Natural killer cell (primary cell): ENCODE measurements at regions not wholly inside any gene's neighbourhood (a gene's known extent, or its start where the extent isn't known, plus 50 kb on each side); places are given as distances from the start of the nearest gene placed in this dataset.

Experiments used
- ATAC-seq, 3 donors: fragments of 150-1000 bp in 2 of 3; fragments of 200-7000 bp in 1 of 3; cut with Tn5 transposase; 1 replicate in 1 of 3; 2 replicates in 2 of 3; pipeline ENCODE4 v1.10.0; 2021; ENCODE audit warnings: mild to moderate bottlenecking in 2 of 3, moderate library complexity in 2 of 3
- DNase-seq, 2 donors: peaks; one replicate each; pipeline versions ENCODE4 v3.0.0 to v3.0.0-alpha.2; 2013 to 2021; ENCODE audit warnings: mixed read lengths in 1 of 2
- H3K27ac ChIP-seq: one replicate; pipeline ENCODE4 v1.5.1; 2013; ENCODE audit warnings: mild to moderate bottlenecking, low read length
- H3K27me3 ChIP-seq: one replicate; pipeline ENCODE4 v1.6.1; 2013; ENCODE audit warnings: low read length; ENCODE audit not compliant: control insufficient read depth, insufficient read depth
- H3K36me3 ChIP-seq: one replicate; pipeline ENCODE4 v1.6.1; 2013; ENCODE audit warnings: low read length; ENCODE audit not compliant: control insufficient read depth, insufficient read depth
- H3K4me1 ChIP-seq: one replicate; pipeline ENCODE4 v1.6.1; 2013; ENCODE audit warnings: low read length; ENCODE audit not compliant: control insufficient read depth, insufficient read depth
- H3K4me3 ChIP-seq: one replicate; pipeline ENCODE4 v1.5.1; 2013; ENCODE audit warnings: low read length
- H3K9me3 ChIP-seq: one replicate; pipeline ENCODE4 v1.6.1; 2013; ENCODE audit warnings: low read length; ENCODE audit not compliant: control insufficient read depth, insufficient read depth
- H3K27ac Mint-ChIP-seq, 2 donors: one replicate each; pipeline ENCODE4 v1.8.0; 2022; ENCODE audit warnings: mild to moderate bottlenecking in 2 of 2, mixed read lengths in 2 of 2, moderate library complexity in 1 of 2
- H3K27me3 Mint-ChIP-seq, 2 donors: one replicate each; pipeline ENCODE4 v1.8.0; 2022; ENCODE audit warnings: low read depth in 2 of 2, mixed read lengths in 2 of 2
- H3K36me3 Mint-ChIP-seq: one replicate; pipeline ENCODE4 v1.8.0; 2022; ENCODE audit warnings: mixed read lengths
- H3K4me1 Mint-ChIP-seq, 2 donors: one replicate each; pipeline ENCODE4 v1.8.0; 2022; ENCODE audit warnings: mixed read lengths in 2 of 2
- H3K4me3 Mint-ChIP-seq: one replicate; pipeline ENCODE4 v1.8.0; 2022; ENCODE audit warnings: mild to moderate bottlenecking, moderate library complexity, mixed read lengths
- H3K9me3 Mint-ChIP-seq, 2 donors: one replicate each; pipeline ENCODE4 v1.8.0; 2022; ENCODE audit warnings: mixed read lengths in 2 of 2
- WGBS: methylation state at CpG from one replicate; pipeline ENCODE4 v1.1.7; 2013; ENCODE audit warnings: missing lambda C conversion rate; ENCODE audit not compliant: insufficient coverage; 5-methylcytosine and 5-hydroxymethylcytosine counted together
- intact Hi-C: fragments of 100-400 bp; cut with micrococcal nuclease; formaldehyde crosslinking; loops from one replicate; pipeline ENCODE4 v1.14.2; 2022
- TF ChIP-seq, protein P1 (sequence below): fragments of 200-600 bp; IDR thresholded peaks from one replicate; pipeline ENCODE4 v1.8.0; 2022; ENCODE audit warnings: antibody characterized with exemption

DNA sequence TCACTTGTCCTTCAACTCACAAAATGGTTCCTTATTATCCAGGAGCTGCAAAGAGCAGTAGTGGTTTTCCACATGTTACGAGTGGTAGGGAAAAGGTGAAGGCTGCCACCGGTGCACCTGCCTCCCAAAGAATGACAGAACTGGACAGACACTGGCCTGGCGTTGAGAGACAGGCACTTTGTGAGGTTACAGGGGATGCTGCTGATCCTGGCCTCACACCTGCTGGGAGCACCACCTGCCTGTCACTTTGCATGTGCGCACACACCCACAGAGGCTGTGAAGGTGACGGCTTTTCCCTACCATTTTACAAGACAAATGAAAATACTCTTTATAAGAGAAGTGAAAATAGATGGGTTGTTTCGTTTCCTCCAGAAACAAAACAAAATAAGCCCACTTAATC is 175.3 kb upstream of the B3GAT1 start:
- H3K4me1 Mint-ChIP-seq: peaks cover 36 to 47% of the 10 kb centered on the region in 2 donors
- H3K4me3 Mint-ChIP-seq: no peak overlapping the region
- ATAC-seq (no peak), DNase-seq (no peak)
- TF ChIP-seq, protein P1, sequence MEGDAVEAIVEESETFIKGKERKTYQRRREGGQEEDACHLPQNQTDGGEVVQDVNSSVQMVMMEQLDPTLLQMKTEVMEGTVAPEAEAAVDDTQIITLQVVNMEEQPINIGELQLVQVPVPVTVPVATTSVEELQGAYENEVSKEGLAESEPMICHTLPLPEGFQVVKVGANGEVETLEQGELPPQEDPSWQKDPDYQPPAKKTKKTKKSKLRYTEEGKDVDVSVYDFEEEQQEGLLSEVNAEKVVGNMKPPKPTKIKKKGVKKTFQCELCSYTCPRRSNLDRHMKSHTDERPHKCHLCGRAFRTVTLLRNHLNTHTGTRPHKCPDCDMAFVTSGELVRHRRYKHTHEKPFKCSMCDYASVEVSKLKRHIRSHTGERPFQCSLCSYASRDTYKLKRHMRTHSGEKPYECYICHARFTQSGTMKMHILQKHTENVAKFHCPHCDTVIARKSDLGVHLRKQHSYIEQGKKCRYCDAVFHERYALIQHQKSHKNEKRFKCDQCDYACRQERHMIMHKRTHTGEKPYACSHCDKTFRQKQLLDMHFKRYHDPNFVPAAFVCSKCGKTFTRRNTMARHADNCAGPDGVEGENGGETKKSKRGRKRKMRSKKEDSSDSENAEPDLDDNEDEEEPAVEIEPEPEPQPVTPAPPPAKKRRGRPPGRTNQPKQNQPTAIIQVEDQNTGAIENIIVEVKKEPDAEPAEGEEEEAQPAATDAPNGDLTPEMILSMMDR: no peak
- peaks cover 12 to 36% of the 10 kb centered on the region in 2 donors for H3K27me3 Mint-ChIP-seq
- no peak overlapping the region for H3K27ac Mint-ChIP-seq
- Histone ChIP-seq H3K9me3 (no peaks in the 10 kb centered on the region), H3K4me3 (no peak overlapping the region), H3K27ac (no peak overlapping the region), H3K4me1 (peaks cover 36% of the 10 kb centered on the region), H3K36me3 (no peaks in the 10 kb centered on the region), H3K27me3 (no peaks in the 10 kb centered on the region)
- no peaks in the 10 kb centered on the region for H3K36me3 Mint-ChIP-seq
- intact Hi-C loops: loop anchor here (10.0 kb wide), 1 partner anchor 363 kb away; the partner anchor contains the start of genes NCAPD3 and VPS26B
- H3K9me3 Mint-ChIP-seq: no peaks in the 10 kb centered on the region
- 89% methylated on average over 3 of the region's 6 CpGs for WGBS

DNA sequence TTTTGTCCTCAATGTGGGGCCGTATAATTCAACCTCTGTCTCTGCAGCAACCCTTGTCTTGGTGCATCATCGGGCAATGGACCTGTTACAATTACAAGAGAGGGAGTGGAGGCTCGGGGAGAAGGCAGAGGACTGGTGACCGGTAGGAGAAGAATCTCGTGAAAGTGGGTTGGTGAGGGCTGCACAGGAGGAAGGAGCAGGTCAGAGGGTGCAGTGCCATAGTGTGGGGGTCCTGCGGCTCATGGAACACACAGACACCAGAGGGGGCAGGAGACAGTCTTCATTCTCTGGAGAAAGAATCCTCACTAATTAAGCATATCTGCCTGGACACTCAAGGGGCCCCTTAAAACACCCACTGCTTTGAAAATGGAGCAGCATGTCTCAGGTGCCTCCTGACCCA is 174.7 kb upstream of the B3GAT1 start:
- Histone ChIP-seq H3K27ac (no peak overlapping the region), H3K36me3 (no peaks in the 10 kb centered on the region), H3K4me3 (no peak overlapping the region), H3K9me3 (no peaks in the 10 kb centered on the region), H3K27me3 (no peaks in the 10 kb centered on the region), H3K4me1 (peaks cover 42% of the 10 kb centered on the region)
- TF ChIP-seq, protein P1: no peak
- Mint-ChIP-seq H3K4me1 (peaks cover 42 to 50% of the 10 kb centered on the region in 2 donors), H3K36me3 (no peaks in the 10 kb centered on the region), H3K27ac (no peak overlapping the region), H3K9me3 (no peaks in the 10 kb centered on the region), H3K27me3 (peaks cover 12 to 36% of the 10 kb centered on the region in 2 donors), H3K4me3 (no peak overlapping the region)
- WGBS: 85% methylated on average over 6 of the region's 6 CpGs
- DNase-seq: no peak
- intact Hi-C loops: loop anchor here (10.0 kb wide), 1 partner anchor 362 kb away; the partner anchor contains the start of genes NCAPD3 and VPS26B
- no peak for ATAC-seq

DNA sequence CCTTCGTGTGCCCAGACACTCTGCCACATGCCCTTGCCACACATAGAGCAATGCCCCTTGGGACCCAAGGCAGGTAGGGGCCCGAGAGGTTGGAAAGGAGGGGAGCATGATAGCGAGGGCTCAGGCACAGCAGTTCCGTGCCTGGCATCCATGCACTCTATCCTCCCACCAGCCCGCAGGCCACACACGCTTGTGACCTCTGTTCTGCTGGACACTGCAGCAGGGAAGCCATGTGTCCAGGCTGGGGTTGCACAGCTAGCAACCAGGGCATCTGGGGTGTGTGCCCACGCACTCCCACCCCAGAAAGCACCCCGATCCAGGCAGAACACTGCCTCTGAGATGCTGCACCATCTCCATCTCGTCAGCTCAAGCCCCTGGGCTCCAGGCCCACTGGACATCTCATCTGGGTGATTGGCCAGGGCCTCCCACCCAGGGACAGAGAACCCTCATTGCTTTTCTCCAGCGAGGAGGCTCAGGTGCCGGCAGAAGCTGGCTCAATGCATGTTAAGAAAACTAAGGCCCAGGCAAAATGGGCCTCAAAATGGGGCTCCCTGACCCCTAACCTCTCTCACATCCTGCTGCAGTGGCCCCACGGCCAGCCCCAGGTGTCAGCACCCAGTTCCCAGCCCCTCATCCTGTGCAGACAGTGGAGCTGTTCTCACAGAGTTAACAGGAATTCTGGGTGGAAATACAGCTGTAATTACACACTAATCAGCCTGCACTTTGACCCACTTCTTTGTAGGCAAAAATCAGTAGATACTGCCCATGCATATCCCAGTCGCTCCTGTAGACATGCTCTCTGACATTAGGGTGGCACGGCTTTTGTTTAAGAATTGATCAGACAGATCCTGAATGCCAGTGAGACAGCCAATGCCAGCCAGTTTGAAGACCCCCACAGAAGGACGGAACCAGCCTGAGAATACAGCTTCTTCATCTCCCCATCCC is 173.9 kb upstream of the B3GAT1 start:
- Histone ChIP-seq H3K4me3 (no peak overlapping the region), H3K36me3 (no peaks in the 10 kb centered on the region), H3K9me3 (no peaks in the 10 kb centered on the region), H3K4me1 (peaks cover 47% of the 10 kb centered on the region), H3K27ac (no peak overlapping the region), H3K27me3 (no peaks in the 10 kb centered on the region)
- no peak overlapping the region for H3K4me3 Mint-ChIP-seq
- DNase-seq (no peak), ATAC-seq (no peak)
- no peaks in the 10 kb centered on the region for H3K36me3 Mint-ChIP-seq
- intact Hi-C loops: loop anchor here (10.0 kb wide), 1 partner anchor 361 kb away; the partner anchor contains the start of genes NCAPD3 and VPS26B
- H3K9me3 Mint-ChIP-seq: no peaks in the 10 kb centered on the region
- H3K4me1 Mint-ChIP-seq: peaks cover 49 to 58% of the 10 kb centered on the region in 2 donors
- TF ChIP-seq, protein P1: no peak
- WGBS: 82% methylated on average over 15 of the region's 15 CpGs
- H3K27ac Mint-ChIP-seq: peak overlapping the region in 1 of 2 donors; percentile 86
- peaks cover 14 to 30% of the 10 kb centered on the region in 2 donors for H3K27me3 Mint-ChIP-seq
